ENCODE measurements at regions not wholly inside any gene's neighbourhood (a gene's known extent, or its start where the extent isn't known, plus 50 kb on each side); places are given as distances from the start of the nearest gene placed in this dataset.
A peak's percentile ranks its signal among the peaks of the same experiment; 100 is the strongest.
"Not testable (repeated sequence)": the region's sequence is repeated elsewhere in the genome, so short reads cannot be mapped to it uniquely, and the experiment has no call there.

DNA sequence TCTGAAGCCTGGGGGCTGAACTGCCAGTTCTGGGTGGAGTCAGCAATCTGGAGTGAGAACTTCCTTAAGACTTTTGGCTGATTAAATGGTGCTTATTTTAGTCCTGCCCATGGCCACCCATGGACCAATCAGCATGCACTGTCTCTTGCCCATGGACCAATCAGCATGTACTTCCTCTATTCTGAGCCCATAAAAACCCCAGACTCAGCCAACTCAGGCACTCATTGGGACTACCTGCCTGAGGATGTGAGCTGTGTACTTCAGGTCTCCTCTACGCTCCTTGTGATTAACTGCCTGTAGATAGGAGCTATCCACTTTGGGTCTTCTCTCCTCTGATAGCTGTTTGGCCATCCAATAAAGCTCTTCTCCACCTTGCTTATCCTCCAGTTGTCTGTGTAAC is 342.3 kb upstream of the CCDC179 start:
- no peaks in the 10 kb centered on the region for H3K36me3 ChIP-seq (ENCODE audit: control insufficient read depth, insufficient read depth, low read length)
- no peaks in the 10 kb centered on the region for H3K4me1 ChIP-seq (ENCODE audit: control insufficient read depth, insufficient read depth, low read length)
- WGBS (ENCODE audit: insufficient coverage, low lambda C conversion rate) = no CpG with 5 or more reads among the region's 1 CpG
- H3K27me3 ChIP-seq (ENCODE audit: control insufficient read depth, insufficient read depth, low read length) = no peaks in the 10 kb centered on the region
- H3K4me3 ChIP-seq (ENCODE audit: low read length) = no peak overlapping the region
- H3K27ac ChIP-seq (ENCODE audit: low read length) = no peak overlapping the region
- H3K9me3 ChIP-seq (ENCODE audit: control insufficient read depth, low read depth, low read length) = peaks cover 17% of the 10 kb centered on the region
- DNase-seq = no peak

- H3K9me3 ChIP-seq (ENCODE audit: control insufficient read depth, low read depth, low read length) = peaks cover 17% of the 10 kb centered on the region
- H3K27ac ChIP-seq (ENCODE audit: low read length) = no peak overlapping the region
- no peak overlapping the region for H3K4me3 ChIP-seq (ENCODE audit: low read length)
These were observed 345.0 kb upstream of the CCDC179 start for GRCh38 chr11:23205156-23205871.

DNA sequence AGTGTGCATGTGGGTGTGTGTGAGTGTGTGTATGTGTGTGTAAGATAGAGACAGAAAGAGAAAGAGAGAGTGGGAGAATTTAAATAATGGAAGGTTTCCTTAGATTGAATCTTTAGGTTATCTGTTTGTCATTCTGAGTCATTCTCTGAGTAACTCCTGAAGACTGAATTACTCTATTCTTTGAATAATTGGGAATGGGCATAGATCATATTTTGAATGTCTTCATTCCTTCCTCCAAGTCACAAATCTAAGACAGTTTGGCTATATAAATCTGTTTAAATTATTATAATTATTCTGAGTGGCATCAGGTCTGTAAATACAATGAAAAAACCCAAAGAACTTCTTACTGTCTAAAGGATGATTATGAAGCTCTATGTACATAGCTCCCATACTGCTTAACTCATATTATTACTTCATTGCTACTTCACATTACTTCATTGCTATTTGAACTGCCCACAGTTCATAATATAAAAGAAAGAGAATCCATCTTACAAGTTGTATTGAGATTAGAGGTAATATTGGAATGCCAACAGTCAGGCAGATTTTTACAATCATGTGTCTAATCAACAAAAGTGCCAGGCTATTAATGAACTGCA is 346.6 kb upstream of the CCDC179 start:
- no peak overlapping the region for H3K4me3 ChIP-seq (ENCODE audit: low read length)
- H3K9me3 ChIP-seq (ENCODE audit: control insufficient read depth, low read depth, low read length) = peaks cover 17% of the 10 kb centered on the region
- no peaks in the 10 kb centered on the region for H3K36me3 ChIP-seq (ENCODE audit: control insufficient read depth, insufficient read depth, low read length)
- H3K27ac ChIP-seq (ENCODE audit: low read length) = no peak overlapping the region
- H3K4me1 ChIP-seq (ENCODE audit: control insufficient read depth, insufficient read depth, low read length) = no peaks in the 10 kb centered on the region
- no peaks in the 10 kb centered on the region for H3K27me3 ChIP-seq (ENCODE audit: control insufficient read depth, insufficient read depth, low read length)
- DNase-seq = no peak

More at GRCh38 chr11:23205156-23205871, 345.0 kb upstream of the CCDC179 start:
- Histone ChIP-seq H3K27me3 (ENCODE audit: control insufficient read depth, insufficient read depth, low read length) (no peaks in the 10 kb centered on the region), H3K4me1 (ENCODE audit: control insufficient read depth, insufficient read depth, low read length) (no peaks in the 10 kb centered on the region), H3K36me3 (ENCODE audit: control insufficient read depth, insufficient read depth, low read length) (no peaks in the 10 kb centered on the region)
- no peak for DNase-seq

- H3K4me1 ChIP-seq (ENCODE audit: control insufficient read depth, insufficient read depth, low read length) = no peaks in the 10 kb centered on the region
- DNase-seq = no peak
- H3K4me3 ChIP-seq (ENCODE audit: low read length) = no peak overlapping the region
- WGBS (ENCODE audit: insufficient coverage, low lambda C conversion rate) = 100% methylated on average over 1 of the region's 3 CpGs
- no peaks in the 10 kb centered on the region for H3K27me3 ChIP-seq (ENCODE audit: control insufficient read depth, insufficient read depth, low read length)
- no peak overlapping the region for H3K27ac ChIP-seq (ENCODE audit: low read length)
- no peaks in the 10 kb centered on the region for H3K9me3 ChIP-seq (ENCODE audit: control insufficient read depth, low read depth, low read length)
- H3K36me3 ChIP-seq (ENCODE audit: control insufficient read depth, insufficient read depth, low read length) = no peaks in the 10 kb centered on the region
These were observed 350.9 kb upstream of the CCDC179 start for GRCh38 chr11:23211221-23211620.

GRCh38 chr11:23212807-23213206 is 352.5 kb upstream of the CCDC179 start:
- H3K27ac ChIP-seq (ENCODE audit: low read length) = no peak overlapping the region
- H3K9me3 ChIP-seq (ENCODE audit: control insufficient read depth, low read depth, low read length) = no peaks in the 10 kb centered on the region
- peak; percentile 15 to 49 for DNase-seq
- H3K4me3 ChIP-seq (ENCODE audit: low read length) = no peak overlapping the region
- H3K36me3 ChIP-seq (ENCODE audit: control insufficient read depth, insufficient read depth, low read length) = no peaks in the 10 kb centered on the region
- H3K27me3 ChIP-seq (ENCODE audit: control insufficient read depth, insufficient read depth, low read length) = no peaks in the 10 kb centered on the region
- WGBS (ENCODE audit: insufficient coverage, low lambda C conversion rate) = no CpG with 5 or more reads among the region's 1 CpG
- no peaks in the 10 kb centered on the region for H3K4me1 ChIP-seq (ENCODE audit: control insufficient read depth, insufficient read depth, low read length)

DNA sequence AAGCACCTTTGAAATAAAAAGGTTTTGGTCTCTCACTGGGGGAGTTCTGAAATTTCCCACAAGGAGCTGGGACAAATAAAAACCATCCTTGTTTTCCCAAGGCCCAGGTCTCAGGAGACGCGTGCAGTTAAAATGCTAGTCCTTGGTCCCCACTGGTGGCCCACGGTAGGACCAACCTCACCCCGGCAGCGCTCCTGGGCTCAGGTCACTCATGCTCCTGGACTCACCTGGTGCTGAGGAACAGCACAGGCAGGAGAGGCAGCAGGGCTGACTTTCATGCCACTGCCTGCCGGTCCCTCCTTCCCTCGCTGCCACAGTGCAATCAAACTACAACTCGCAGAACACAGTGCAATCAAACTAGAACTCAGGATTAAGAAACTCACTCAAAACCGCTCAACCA is 356.8 kb upstream of the CCDC179 start:
- Histone ChIP-seq H3K9me3 (ENCODE audit: control insufficient read depth, low read depth, low read length) (no peaks in the 10 kb centered on the region), H3K4me1 (ENCODE audit: control insufficient read depth, insufficient read depth, low read length) (no peaks in the 10 kb centered on the region), H3K27ac (ENCODE audit: low read length) (no peak overlapping the region), H3K36me3 (ENCODE audit: control insufficient read depth, insufficient read depth, low read length) (no peaks in the 10 kb centered on the region), H3K27me3 (ENCODE audit: control insufficient read depth, insufficient read depth, low read length) (no peaks in the 10 kb centered on the region), H3K4me3 (ENCODE audit: low read length) (no peak overlapping the region)
- WGBS (ENCODE audit: insufficient coverage, low lambda C conversion rate) = 92% methylated on average over 2 of the region's 9 CpGs
- no peak for DNase-seq

GRCh38 chr11:23220086-23220485 is 359.8 kb upstream of the CCDC179 start:
- not testable (repeated sequence) for H3K4me3 ChIP-seq (ENCODE audit: low read length); H3K9me3 ChIP-seq (ENCODE audit: control insufficient read depth, low read depth, low read length); DNase-seq; H3K36me3 ChIP-seq (ENCODE audit: control insufficient read depth, insufficient read depth, low read length); H3K4me1 ChIP-seq (ENCODE audit: control insufficient read depth, insufficient read depth, low read length); H3K27me3 ChIP-seq (ENCODE audit: control insufficient read depth, insufficient read depth, low read length); H3K27ac ChIP-seq (ENCODE audit: low read length)
- no CpG with 5 or more reads among the region's 3 CpGs for WGBS (ENCODE audit: insufficient coverage, low lambda C conversion rate)

DNA sequence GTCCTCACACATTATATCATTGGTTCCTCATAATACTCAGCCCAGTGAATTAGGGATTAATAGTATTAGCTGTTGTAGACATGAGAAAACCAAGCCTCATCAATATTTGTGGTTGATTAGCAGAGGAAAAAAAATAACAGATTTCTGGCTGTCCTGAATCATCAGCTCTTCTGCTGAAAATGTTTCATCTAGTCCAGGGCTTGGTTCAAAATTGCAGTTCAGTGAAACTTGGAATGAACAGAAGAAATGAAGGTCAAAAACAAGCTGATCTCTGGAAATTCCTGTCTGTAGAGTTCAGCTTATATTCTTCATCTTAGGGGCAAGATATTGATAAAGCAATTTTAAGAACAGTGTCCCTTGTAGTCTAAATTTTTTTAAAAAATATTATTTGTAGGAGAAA is 361.1 kb upstream of the CCDC179 start:
- no peak overlapping the region for H3K4me3 ChIP-seq (ENCODE audit: low read length)
- H3K9me3 ChIP-seq (ENCODE audit: control insufficient read depth, low read depth, low read length) = no peaks in the 10 kb centered on the region
- no peaks in the 10 kb centered on the region for H3K36me3 ChIP-seq (ENCODE audit: control insufficient read depth, insufficient read depth, low read length)
- no peaks in the 10 kb centered on the region for H3K4me1 ChIP-seq (ENCODE audit: control insufficient read depth, insufficient read depth, low read length)
- DNase-seq = no peak
- no peak overlapping the region for H3K27ac ChIP-seq (ENCODE audit: low read length)
- H3K27me3 ChIP-seq (ENCODE audit: control insufficient read depth, insufficient read depth, low read length) = no peaks in the 10 kb centered on the region

- no peaks in the 10 kb centered on the region for H3K4me1 ChIP-seq (ENCODE audit: control insufficient read depth, insufficient read depth, low read length)
- WGBS (ENCODE audit: insufficient coverage, low lambda C conversion rate) = no CpG with 5 or more reads among the region's 5 CpGs
- H3K27ac ChIP-seq (ENCODE audit: low read length) = no peak overlapping the region
- H3K36me3 ChIP-seq (ENCODE audit: control insufficient read depth, insufficient read depth, low read length) = no peaks in the 10 kb centered on the region
- H3K27me3 ChIP-seq (ENCODE audit: control insufficient read depth, insufficient read depth, low read length) = no peaks in the 10 kb centered on the region
- no peak overlapping the region for H3K4me3 ChIP-seq (ENCODE audit: low read length)
- H3K9me3 ChIP-seq (ENCODE audit: control insufficient read depth, low read depth, low read length) = no peaks in the 10 kb centered on the region
- DNase-seq = no peak
These were observed 366.2 kb upstream of the CCDC179 start for GRCh38 chr11:23226331-23227077.

GRCh38 chr11:23227078-23227445 is 366.8 kb upstream of the CCDC179 start:
- Histone ChIP-seq H3K4me1 (ENCODE audit: control insufficient read depth, insufficient read depth, low read length) (no peaks in the 10 kb centered on the region), H3K36me3 (ENCODE audit: control insufficient read depth, insufficient read depth, low read length) (no peaks in the 10 kb centered on the region), H3K27ac (ENCODE audit: low read length) (no peak overlapping the region), H3K4me3 (ENCODE audit: low read length) (no peak overlapping the region), H3K9me3 (ENCODE audit: control insufficient read depth, low read depth, low read length) (no peaks in the 10 kb centered on the region), H3K27me3 (ENCODE audit: control insufficient read depth, insufficient read depth, low read length) (no peaks in the 10 kb centered on the region)
- 35% methylated on average over 2 of the region's 3 CpGs for WGBS (ENCODE audit: insufficient coverage, low lambda C conversion rate)
- DNase-seq = no peak

- Histone ChIP-seq H3K9me3 (ENCODE audit: control insufficient read depth, low read depth, low read length) (no peaks in the 10 kb centered on the region), H3K27me3 (ENCODE audit: control insufficient read depth, insufficient read depth, low read length) (no peaks in the 10 kb centered on the region), H3K36me3 (ENCODE audit: control insufficient read depth, insufficient read depth, low read length) (no peaks in the 10 kb centered on the region), H3K4me1 (ENCODE audit: control insufficient read depth, insufficient read depth, low read length) (no peaks in the 10 kb centered on the region), H3K4me3 (ENCODE audit: low read length) (no peak overlapping the region), H3K27ac (ENCODE audit: low read length) (no peak overlapping the region)
- no peak for DNase-seq
These were observed 372.4 kb upstream of the CCDC179 start for GRCh38 chr11:23232652-23233051.
